Astrocyte of the hippocampus (primary cell): ENCODE measurements at regions not wholly inside any gene's neighbourhood (a gene's known extent, or its start where the extent isn't known, plus 50 kb on each side); places are given as distances from the start of the nearest gene placed in this dataset.
"Not testable (repeated sequence)": the region's sequence is repeated elsewhere in the genome, so short reads cannot be mapped to it uniquely, and the experiment has no call there.

Experiments
- DNase-seq: peaks from one replicate; pipeline ENCODE4 v3.0.0; 2011; ENCODE audit warnings: low read depth, low spot score

DNA sequence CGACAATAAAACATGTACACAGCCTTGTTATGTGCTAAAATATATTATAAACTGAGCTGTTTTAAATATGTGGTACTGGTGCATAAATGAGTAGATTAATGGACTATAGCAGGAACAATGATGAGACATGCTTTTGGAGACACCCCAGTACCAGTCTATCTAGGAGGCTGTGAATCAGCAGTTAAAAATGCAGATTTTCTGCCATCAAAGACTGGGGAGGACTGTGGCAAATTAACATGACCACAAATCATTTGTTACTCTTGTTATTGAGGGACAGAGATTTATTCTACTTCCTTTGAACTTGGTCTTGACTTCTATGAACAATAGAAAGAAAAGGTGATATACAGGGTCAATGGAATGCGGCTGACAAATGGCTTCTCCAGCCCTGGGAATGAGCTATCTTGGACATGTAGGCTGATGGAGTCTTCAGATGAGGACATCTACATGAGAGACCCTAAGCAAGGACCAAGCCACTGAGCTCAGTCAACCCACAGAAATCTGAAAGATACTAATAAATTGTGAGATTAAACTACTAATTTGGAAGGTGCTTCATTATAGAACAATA is 551.7 kb upstream of the GJE1 start:
- DNase-seq, result peak; percentile 85

- DNase-seq, result no peak
These were observed 552.6 kb upstream of the GJE1 start for GRCh38 chr6:141580131-141580530.

DNA sequence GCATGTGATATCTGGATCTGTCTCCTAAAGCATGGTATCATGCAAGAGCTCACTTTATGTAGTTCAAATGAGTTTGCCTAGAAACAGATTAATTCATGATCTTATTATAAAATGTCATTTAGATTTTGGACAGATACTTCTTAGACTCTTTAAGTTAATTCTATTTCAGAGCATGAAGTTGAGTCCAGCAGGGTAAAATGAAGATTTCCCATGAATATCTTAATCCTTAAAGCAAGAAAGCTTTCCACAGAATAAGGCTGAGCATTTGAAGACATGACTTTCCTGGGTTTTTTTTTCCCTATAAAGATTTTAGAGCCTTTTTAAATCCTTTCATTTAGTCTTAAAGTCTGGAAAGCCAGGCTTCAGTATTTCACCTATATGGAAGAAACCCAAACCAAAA is 556.0 kb upstream of the GJE1 start:
- no peak for DNase-seq

DNA sequence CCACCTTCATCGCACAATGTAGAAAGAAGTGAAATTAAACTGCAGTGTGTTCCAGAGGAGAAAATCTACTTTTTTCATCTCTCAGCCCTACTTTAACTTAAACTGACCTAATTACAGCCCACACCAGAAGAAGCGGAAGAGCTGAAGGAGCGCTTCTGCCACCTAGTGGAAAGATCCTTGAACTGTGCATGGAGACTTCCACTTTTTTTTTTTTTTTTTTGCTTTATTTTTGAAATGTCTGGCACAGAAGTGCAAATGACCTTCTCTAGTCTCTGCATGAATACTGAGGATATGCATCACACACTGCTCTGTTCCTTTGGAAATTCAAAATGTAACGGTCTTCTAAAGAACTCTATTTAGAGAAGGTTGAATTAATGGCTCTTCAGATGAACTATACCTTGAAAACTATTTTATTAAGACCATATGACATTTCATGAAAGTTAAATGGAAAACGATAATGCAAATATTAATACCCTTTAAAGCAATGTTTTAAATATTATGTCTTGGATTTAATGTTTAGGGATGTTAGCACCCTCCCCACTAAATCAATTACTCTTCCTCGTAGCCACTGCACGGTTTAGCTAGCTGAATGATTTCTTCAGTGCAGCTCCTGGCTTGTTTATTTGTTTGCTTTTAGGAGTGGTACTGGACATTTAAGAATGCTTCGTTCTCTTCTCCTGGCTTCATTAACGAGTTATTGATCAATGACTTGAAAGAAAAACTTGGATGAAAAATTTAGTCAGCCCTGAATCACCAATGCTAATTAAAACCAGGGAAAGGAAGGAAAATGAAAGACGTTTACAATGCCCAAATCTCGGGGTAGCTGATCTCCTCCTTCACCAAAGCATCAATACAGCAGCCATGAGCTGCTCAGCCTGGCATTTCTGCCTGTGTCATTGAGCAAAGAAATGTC is 569.6 kb upstream of the GJE1 start:
- DNase-seq, result peak; percentile 92

GRCh38 chr6:141562186-141562811 is 570.4 kb upstream of the GJE1 start:
- no peak for DNase-seq

DNA sequence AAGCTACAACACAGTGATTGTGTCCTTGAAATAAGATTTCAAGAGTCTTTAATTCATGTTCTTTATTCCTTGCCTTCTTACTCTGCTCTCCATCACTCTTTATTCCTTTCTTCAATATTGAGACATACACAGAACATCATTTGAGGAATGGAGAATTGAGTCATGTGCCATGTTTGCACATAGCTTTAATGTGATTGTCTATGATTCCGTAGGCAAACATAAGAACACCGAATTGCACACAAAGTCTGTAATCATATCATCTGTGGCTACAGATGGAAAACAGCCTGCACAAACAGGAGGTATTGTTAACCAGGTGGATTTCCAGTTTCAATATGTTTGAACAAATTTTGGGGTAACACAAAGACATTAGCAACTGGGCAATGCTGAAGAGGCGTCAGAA is 571.6 kb upstream of the GJE1 start:
- DNase-seq, result no peak

- DNase-seq, result peak; percentile 86
These were observed 580.3 kb upstream of the GJE1 start for GRCh38 chr6:141552463-141552862.

- DNase-seq, result no peak
These were observed 580.7 kb upstream of the GJE1 start for GRCh38 chr6:141552031-141552430.

DNA sequence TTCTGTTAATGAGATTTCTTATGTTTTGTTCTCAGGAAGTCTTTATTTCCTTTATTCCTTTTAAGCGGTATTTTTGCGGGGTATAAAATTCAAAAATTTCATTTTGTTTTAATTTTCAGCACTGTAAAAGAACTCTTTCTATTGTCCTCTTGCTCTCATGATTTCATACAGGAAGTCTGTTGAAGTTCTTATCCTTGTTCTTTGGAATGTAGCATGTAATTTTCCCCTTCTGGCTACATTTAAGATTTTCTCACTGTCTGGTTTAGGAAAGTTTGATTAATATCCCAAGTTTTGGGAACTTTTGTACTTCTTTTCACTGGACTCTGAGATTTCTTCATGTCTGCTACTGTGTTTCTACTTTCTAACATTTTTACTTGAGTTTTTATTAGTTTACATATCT is 581.4 kb upstream of the GJE1 start:
- DNase-seq, result no peak

DNA sequence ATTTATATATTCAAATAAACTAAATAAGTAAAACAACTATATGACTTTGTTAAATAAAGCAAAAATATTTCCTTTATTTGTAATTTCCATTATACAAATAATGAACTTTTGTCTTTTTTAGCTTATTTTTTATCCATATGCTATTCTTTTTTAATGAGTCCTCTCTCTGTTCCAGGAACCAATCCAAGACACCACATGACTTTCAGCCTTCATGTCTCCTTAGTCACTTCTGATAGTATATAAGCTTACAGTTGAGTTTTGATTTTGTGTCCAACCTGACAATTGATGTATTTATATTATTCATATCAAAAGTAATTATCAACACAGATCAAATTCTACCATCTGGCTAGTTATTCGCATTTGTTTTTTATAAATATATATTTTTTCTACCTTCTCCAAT is 582.3 kb upstream of the GJE1 start:
- no peak for DNase-seq

GRCh38 chr6:141548966-141549365 is 583.8 kb upstream of the GJE1 start:
- DNase-seq, result no peak

GRCh38 chr6:141541581-141542324 is 591.0 kb upstream of the GJE1 start:
- DNase-seq, result no peak

GRCh38 chr6:141540207-141540606 is 592.5 kb upstream of the GJE1 start:
- DNase-seq, result no peak

DNA sequence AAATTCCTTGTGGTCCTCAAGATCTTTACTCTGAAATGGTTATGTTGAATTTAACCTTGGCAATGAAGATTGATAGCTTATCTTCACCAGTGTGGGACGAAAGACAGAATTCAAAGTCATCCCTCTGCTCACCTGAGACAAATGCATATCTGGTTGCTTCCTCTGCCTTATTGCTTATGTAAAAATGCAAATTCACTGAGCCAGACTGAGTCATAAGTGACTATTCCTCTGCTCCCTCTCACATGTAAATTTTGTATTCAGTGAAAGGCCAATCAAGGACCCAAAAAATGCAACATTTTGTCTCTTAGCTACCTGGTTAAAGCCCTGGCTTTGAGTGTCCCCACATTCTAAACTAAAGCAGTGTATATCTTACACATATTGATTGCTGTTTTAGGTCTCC is 593.1 kb upstream of the GJE1 start:
- DNase-seq, result no peak

DNA sequence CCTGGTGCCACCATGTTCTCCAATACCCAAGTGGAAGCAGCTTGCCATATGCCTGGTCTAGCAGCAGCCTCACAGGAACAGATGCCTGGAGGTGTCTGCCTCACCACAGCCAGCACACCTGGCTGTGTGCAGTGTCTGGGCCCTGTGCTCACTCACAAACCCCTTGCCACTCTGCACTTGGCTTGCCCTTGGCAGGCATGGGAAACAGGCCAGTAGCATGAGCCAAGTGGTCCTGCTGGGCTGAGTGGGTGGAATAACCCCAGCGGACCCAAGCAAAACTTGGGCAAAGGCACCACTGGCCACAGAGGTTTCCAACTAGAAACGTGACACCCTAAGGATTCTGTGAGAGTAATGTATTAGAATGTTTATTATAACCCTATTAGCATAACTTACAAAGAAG is 600.5 kb upstream of the GJE1 start:
- DNase-seq, result no peak

GRCh38 chr6:141531040-141531439 is 601.7 kb upstream of the GJE1 start:
- no peak for DNase-seq

DNA sequence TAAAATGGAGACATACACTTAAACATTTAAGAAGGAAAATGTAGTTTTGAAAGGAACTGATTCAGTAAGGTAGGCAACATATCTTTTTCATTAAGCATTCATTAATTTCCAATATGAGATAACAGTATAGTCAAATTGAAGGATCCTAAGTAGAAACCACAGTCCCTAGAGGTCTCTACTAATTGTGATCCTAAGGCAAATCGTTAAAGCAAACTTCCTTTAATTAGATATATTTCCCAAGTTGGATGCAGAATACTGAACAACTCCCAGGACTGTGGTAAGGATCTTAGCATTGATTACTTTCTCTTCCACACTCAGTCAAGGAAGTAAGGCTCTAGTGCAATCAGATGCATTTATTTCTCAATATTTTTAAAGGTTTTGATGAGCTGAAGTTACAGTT is 604.1 kb upstream of the GJE1 start:
- DNase-seq, result no peak

DNA sequence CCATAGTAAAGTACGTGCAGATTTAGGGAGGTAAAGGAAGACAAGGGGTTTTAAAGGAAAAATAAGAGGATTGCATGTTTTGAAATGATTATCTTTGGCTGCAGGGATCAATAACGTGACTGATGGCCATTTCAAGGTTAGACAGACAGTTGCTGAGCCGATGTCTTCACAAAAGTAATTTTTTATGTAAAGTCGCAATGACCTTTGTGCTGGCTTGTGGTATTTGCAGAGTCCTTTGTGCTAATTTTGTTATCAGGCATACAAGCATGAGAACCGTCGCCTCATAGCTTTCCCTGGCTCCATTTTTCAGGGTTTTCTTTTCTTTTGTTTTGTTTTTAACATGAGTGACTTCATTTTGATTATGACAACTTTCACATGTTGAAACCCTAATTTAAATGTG is 605.7 kb upstream of the GJE1 start:
- DNase-seq, result no peak

GRCh38 chr6:141521440-141521839 is 611.3 kb upstream of the GJE1 start:
- no peak for DNase-seq

DNA sequence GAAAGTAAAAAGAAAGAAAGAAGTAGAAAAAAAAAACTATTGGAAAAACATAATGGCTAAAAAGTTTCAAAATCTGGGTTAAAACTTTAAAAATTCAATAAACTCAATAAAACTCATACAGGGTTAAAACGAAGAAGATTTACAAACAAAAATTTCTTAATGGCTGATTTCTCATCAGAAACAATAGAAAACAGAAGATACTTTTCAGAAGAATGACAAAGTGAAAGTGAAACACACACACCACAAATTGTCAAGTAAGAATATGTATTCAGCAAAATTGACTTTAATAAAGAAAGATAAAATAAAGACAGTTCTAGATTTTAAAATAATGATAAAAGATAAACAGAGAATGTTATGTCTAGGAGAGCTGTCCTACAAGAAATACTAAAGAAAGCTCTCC is 618.9 kb upstream of the GJE1 start:
- no peak for DNase-seq

DNA sequence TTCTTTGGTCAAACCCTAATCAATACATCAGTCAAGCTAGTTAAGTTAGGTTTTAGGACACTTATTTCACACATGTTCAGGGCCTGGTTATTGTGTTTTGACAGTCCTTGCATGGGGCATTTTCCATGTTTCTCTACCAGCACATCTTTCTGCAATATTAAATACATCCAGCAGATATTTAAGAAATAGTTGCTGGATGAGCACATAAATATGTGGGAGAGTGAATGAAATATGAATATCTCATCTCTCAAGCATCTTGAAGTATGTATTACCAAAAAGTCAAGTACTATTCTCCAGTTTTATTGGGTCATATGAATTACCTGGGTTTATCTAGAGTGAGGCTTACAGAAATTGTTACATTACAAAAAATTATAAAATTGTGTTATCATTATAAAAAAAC is 621.9 kb upstream of the GJE1 start:
- no peak for DNase-seq

DNA sequence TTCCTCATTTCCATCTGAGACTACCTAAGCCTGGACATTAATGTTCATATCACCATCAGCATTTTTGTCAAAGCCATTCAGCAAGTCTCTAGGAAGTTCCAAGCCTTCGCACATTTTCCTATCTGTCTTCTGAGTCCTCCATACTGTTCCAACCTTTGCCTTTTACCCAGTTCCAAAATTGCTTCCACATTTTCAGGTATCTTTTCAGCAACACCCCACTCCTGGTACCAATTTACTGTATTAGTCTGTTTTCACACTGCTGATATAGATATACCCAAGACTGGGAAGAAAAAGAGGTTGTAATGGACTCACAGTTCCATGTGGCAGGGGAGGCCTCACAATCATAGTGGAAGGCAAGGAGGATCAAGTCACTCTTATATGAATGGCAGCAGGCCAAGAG is 626.7 kb upstream of the GJE1 start:
- not testable (repeated sequence) for DNase-seq
